ENCODE measurements at regions not wholly inside any gene's neighbourhood (a gene's known extent, or its start where the extent isn't known, plus 50 kb on each side); places are given as distances from the start of the nearest gene placed in this dataset.
A peak's percentile ranks its signal among the peaks of the same experiment; 100 is the strongest.
"Not testable (repeated sequence)": the region's sequence is repeated elsewhere in the genome, so short reads cannot be mapped to it uniquely, and the experiment has no call there.

- no peak for DNase-seq
Observed at GRCh38 chrX:40893251-40893910, 158.0 kb upstream of the MED14 start.

- no peak for DNase-seq
Observed at GRCh38 chrX:40895246-40895645, 159.9 kb upstream of the MED14 start.

- DNase-seq: no peak
Observed at GRCh38 chrX:40897718-40898270, 162.5 kb upstream of the MED14 start.

GRCh38 chrX:40904739-40905138 lies 169.4 kb upstream of the MED14 start:
- not testable (repeated sequence) for DNase-seq

GRCh38 chrX:40908026-40908425 lies 172.7 kb upstream of the MED14 start:
- DNase-seq: no peak

- no peak for DNase-seq
Observed at GRCh38 chrX:40908857-40909475, 173.6 kb upstream of the MED14 start.

- no peak for DNase-seq
Observed at GRCh38 chrX:40912166-40912565, 173.1 kb upstream of the USP9X start.

GRCh38 chrX:40912576-40912975 lies 172.7 kb upstream of the USP9X start:
- no peak for DNase-seq

GRCh38 chrX:40920351-40920750 lies 164.9 kb upstream of the USP9X start:
- no peak for DNase-seq

GRCh38 chrX:40922307-40922706 lies 162.9 kb upstream of the USP9X start:
- peak; percentile 10 to 18 for DNase-seq

- not testable (repeated sequence) for DNase-seq
Observed at GRCh38 chrX:40926739-40927427, 158.4 kb upstream of the USP9X start.

GRCh38 chrX:40928076-40928475 lies 157.2 kb upstream of the USP9X start:
- DNase-seq: no peak

- DNase-seq: no peak
Observed at GRCh38 chrX:40931921-40932320, 153.3 kb upstream of the USP9X start.

GRCh38 chrX:40933132-40933705 lies 152.0 kb upstream of the USP9X start:
- peak; percentile 3 to 5 for DNase-seq

GRCh38 chrX:40933706-40934425 lies 151.4 kb upstream of the USP9X start:
- DNase-seq: peak; percentile 28 to 43

GRCh38 chrX:40936827-40937226 lies 148.4 kb upstream of the USP9X start:
- no peak for DNase-seq

GRCh38 chrX:40938423-40938822 lies 146.8 kb upstream of the USP9X start:
- DNase-seq: no peak

GRCh38 chrX:40943093-40943641 lies 142.1 kb upstream of the USP9X start:
- DNase-seq: no peak

- peak; percentile 19 to 36 for DNase-seq
Observed at GRCh38 chrX:40945361-40945713, 139.9 kb upstream of the USP9X start.

- no peak for DNase-seq
Observed at GRCh38 chrX:40947276-40947675, 138.0 kb upstream of the USP9X start.

- no peak for DNase-seq
Observed at GRCh38 chrX:40949071-40949470, 136.2 kb upstream of the USP9X start.

- no peak for DNase-seq
Observed at GRCh38 chrX:40950546-40950945, 134.7 kb upstream of the USP9X start.

GRCh38 chrX:40951407-40951806 lies 133.8 kb upstream of the USP9X start:
- DNase-seq: not testable (repeated sequence)
